GM12878 (cell line): ENCODE measurements at regions not wholly inside any gene's neighbourhood (a gene's known extent, or its start where the extent isn't known, plus 50 kb on each side); places are given as distances from the start of the nearest gene placed in this dataset.

ENCODE experiments used
- ATAC-seq: fragments of 200-7000 bp; cut with Tn5 transposase; 3 replicates; pipeline ENCODE4 v1.9.1; 2020; ENCODE audit warnings: mild to moderate bottlenecking, moderate library complexity
- BruUV-seq: library from RNA; stranded (reverse); fragments of 400-500 nt; replicated peaks from 2 replicates; lab custom pipeline; 2021; lab: Mats Ljungman, UMichigan
- CTCF ChIA-PET: fragments of 300-600 bp; sonication (Branson Sonifier 250); formaldehyde crosslinking; extraction: SDS; loops from one replicate; lab custom pipeline; 2021; ENCODE audit warnings: inconsistent platforms; lab: Yijun Ruan, JAX
- POLR2A ChIA-PET: fragments of 350-600 bp; formaldehyde crosslinking; extraction: SDS; loops from one replicate; lab custom pipeline; 2021; ENCODE audit warnings: inconsistent platforms; lab: Charles Lee
- RAD21 ChIA-PET: fragments of 300-600 bp; sonication (Branson Sonifier 250); formaldehyde crosslinking; loops from one replicate; lab custom pipeline; 2023; ENCODE audit warnings: antibody characterized with exemption; ENCODE audit not compliant: unreplicated experiment; lab: Charles Lee
- SMC1A ChIA-PET: fragments of 300-600 bp; sonication (Branson Sonifier 250); formaldehyde crosslinking; loops from one replicate; lab custom pipeline; 2023; ENCODE audit not compliant: unreplicated experiment, uncharacterized antibody; lab: Charles Lee
- DNase-seq: peaks from one replicate; pipeline ENCODE4 v3.0.0-alpha.2; 2011; ENCODE audit warnings: low read depth, low spot score
- FAIRE-seq: peaks from 3 replicates; lab custom pipeline; 2011; peaks lifted over from hg19 to GRCh38; lab: Jason Lieb, UNC
- H2AFZ ChIP-seq: 2 replicates; pipeline ENCODE4 v1.6.0; 2011; ENCODE audit warnings: low read depth, low read length, control low read depth; ENCODE audit not compliant: control insufficient read depth
- H3K27ac ChIP-seq: 2 replicates; pipeline ENCODE4 v1.5.1; 2011; ENCODE audit warnings: control low read depth; ENCODE audit not compliant: control insufficient read depth, insufficient read depth
- H3K27me3 ChIP-seq, 2 experiments: replicated peaks in 1 of 2; 2 replicates each; pipeline versions ENCODE4 v1.6.0 to v1.6.1; 2011; ENCODE audit warnings: low read length in 1 of 2; ENCODE audit not compliant: control insufficient read depth in 2 of 2, insufficient read depth in 2 of 2
- H3K36me3 ChIP-seq, 2 experiments: 2 replicates each; pipeline ENCODE4 v1.5.1; 2011; ENCODE audit warnings: low read length in 1 of 2; ENCODE audit not compliant: control insufficient read depth in 2 of 2, insufficient read depth in 2 of 2
- H3K4me1 ChIP-seq: 2 replicates; pipeline ENCODE4 v1.6.1; 2011; ENCODE audit warnings: mild to moderate bottlenecking, low read length, moderate library complexity, mixed read lengths; ENCODE audit not compliant: control insufficient read depth, insufficient read depth
- H3K4me2 ChIP-seq: 2 replicates; pipeline ENCODE4 v1.6.0; 2011; ENCODE audit warnings: control low read depth; ENCODE audit not compliant: control insufficient read depth, insufficient read depth
- H3K4me3 ChIP-seq: fragments of 200-600 bp; sonication (generic); 2 replicates; pipeline ENCODE4 v1.5.1; 2016
- H3K79me2 ChIP-seq: 2 replicates; pipeline ENCODE4 v1.6.0; 2011; ENCODE audit warnings: low read length; ENCODE audit not compliant: control insufficient read depth, insufficient read depth
- H3K9ac ChIP-seq: 2 replicates; pipeline ENCODE4 v1.8.0; 2011; ENCODE audit warnings: low read length, control low read depth, mixed read lengths; ENCODE audit not compliant: control insufficient read depth, insufficient read depth
- H3K9me3 ChIP-seq: replicated peaks from 3 replicates; pipeline ENCODE4 v1.5.1; 2011; ENCODE audit warnings: mild to moderate bottlenecking, low read length; ENCODE audit not compliant: control insufficient read depth, insufficient read depth
- H4K20me1 ChIP-seq: 2 replicates; pipeline ENCODE4 v1.6.0; 2011; ENCODE audit not compliant: control insufficient read depth, insufficient read depth
- ATF7 ChIP-seq: fragments of 450-650 bp; IDR thresholded peaks from 2 replicates; pipeline ENCODE4 v1.6.1; 2016; ENCODE audit warnings: low read depth, mild to moderate bottlenecking
- BCL3 ChIP-seq: IDR thresholded peaks from 2 replicates; pipeline ENCODE4 v1.6.1; 2011; ENCODE audit warnings: borderline replicate concordance, low read depth, mild to moderate bottlenecking, moderate library complexity, low read length; ENCODE audit not compliant: insufficient read depth, poor library complexity, severe bottlenecking
- BCLAF1 ChIP-seq: fragments of 450-650 bp; IDR thresholded peaks from 2 replicates; pipeline ENCODE4 v1.6.1; 2017; ENCODE audit warnings: antibody characterized with exemption, mild to moderate bottlenecking, moderate library complexity
- CBX5 ChIP-seq: sonication (generic); IDR thresholded peaks from 2 replicates; pipeline ENCODE4 v1.6.1; 2016; ENCODE audit warnings: low read depth, moderate library complexity, mild to moderate bottlenecking, inconsistent platforms
- E2F8 ChIP-seq: fragments of 450-650 bp; IDR thresholded peaks from 2 replicates; pipeline ENCODE4 v1.6.1; 2018; ENCODE audit warnings: mild to moderate bottlenecking, low read depth, moderate library complexity; ENCODE audit not compliant: partially characterized antibody
- EGR1 ChIP-seq, 2 experiments: IDR thresholded peaks; 1 replicate in 1 of 2; 2 replicates in 1 of 2; pipeline ENCODE4 v1.6.1; 2011 to 2012; ENCODE audit warnings: low read depth in 2 of 2, low read length in 2 of 2, borderline replicate concordance in 1 of 2, mild to moderate bottlenecking in 1 of 2, moderate library complexity in 1 of 2
- IKZF2 ChIP-seq, 2 experiments: fragments of 450-650 bp; IDR thresholded peaks; 2 replicates each; pipeline ENCODE4 v1.6.1; 2017; ENCODE audit warnings: mild to moderate bottlenecking in 2 of 2, moderate library complexity in 2 of 2
- KLF5 ChIP-seq: fragments of 450-650 bp; IDR thresholded peaks from 2 replicates; pipeline ENCODE4 v1.6.1; 2014; ENCODE audit warnings: mild to moderate bottlenecking; ENCODE audit not compliant: partially characterized antibody
- MEF2A ChIP-seq: IDR thresholded peaks from 2 replicates; pipeline ENCODE4 v1.6.1; 2011; ENCODE audit warnings: low read depth, mild to moderate bottlenecking, low read length, moderate library complexity; ENCODE audit not compliant: insufficient read depth
- MLLT1 ChIP-seq: fragments of 450-650 bp; IDR thresholded peaks from 2 replicates; pipeline ENCODE4 v1.6.1; 2016; ENCODE audit warnings: mild to moderate bottlenecking
- RAD21 ChIP-seq: IDR thresholded peaks from 2 replicates; pipeline ENCODE4 v1.6.1; 2011; ENCODE audit warnings: mild to moderate bottlenecking, low read depth, low read length, moderate library complexity; ENCODE audit not compliant: insufficient read depth
- TCF12 ChIP-seq: IDR thresholded peaks from 2 replicates; pipeline ENCODE4 v1.6.1; 2011; ENCODE audit warnings: low read depth, mild to moderate bottlenecking, low read length
- ZBTB33 ChIP-seq: fragments of 450-650 bp; IDR thresholded peaks from 2 replicates; pipeline ENCODE4 v1.6.1; 2017; ENCODE audit warnings: mild to moderate bottlenecking
- ZNF207 ChIP-seq: fragments of 450-650 bp; IDR thresholded peaks from 2 replicates; pipeline ENCODE4 v1.6.1; 2014; ENCODE audit warnings: antibody characterized with exemption, mild to moderate bottlenecking, borderline replicate concordance
- WGBS: methylation state at CpG from one replicate; pipeline ENCODE4 v1.1.6; 2016; ENCODE audit warnings: low lambda C conversion rate; ENCODE audit not compliant: insufficient replicate concordance, insufficient coverage; ENCODE audit errors: missing lambda C conversion rate; 5-methylcytosine and 5-hydroxymethylcytosine counted together
- in situ Hi-C: fragments of 300-500 bp; cut with MboI; formaldehyde crosslinking; loops from 9 replicates; pipeline ENCODE4 v1.14.3; 2018; ENCODE audit warnings: mixed read lengths
- intact Hi-C: fragments of 100-400 bp; cut with micrococcal nuclease; formaldehyde crosslinking; loops from one replicate; pipeline ENCODE4 v1.14.2; 2022; ENCODE audit not compliant: unreplicated experiment

GRCh38 chr6:159380114-159380513, 210.9 kb downstream of the FNDC1 start:
- in situ Hi-C loops (no loop called here), intact Hi-C loops (no loop called here)
- Histone ChIP-seq H2AFZ (no peak overlapping the region), H3K27me3 (no peaks in the 10 kb centered on the region; a peak in 2 of 4 replicates), H3K4me3 (no peak overlapping the region), H4K20me1 (no peaks in the 10 kb centered on the region), H3K4me2 (no peak overlapping the region), H3K79me2 (no peaks in the 10 kb centered on the region), H3K9me3 (no peaks in the 10 kb centered on the region), H3K36me3 (no peaks in the 10 kb centered on the region), H3K27ac (no peak overlapping the region), H3K9ac (no peak overlapping the region), H3K4me1 (no peaks in the 10 kb centered on the region)
- ATAC-seq = no peak
- BruUV-seq = no TSS peak
- FAIRE-seq = no peak
- RAD21 ChIA-PET = no interaction called here
- no peak for DNase-seq
- SMC1A ChIA-PET = no interaction called here
- POLR2A ChIA-PET = no interaction called here
- CTCF ChIA-PET = no interaction called here
- WGBS = 81% methylated on average over 1 of the region's 1 CpG
- TF ChIP-seq MLLT1 (no peak), ZNF207 (no peak), KLF5 (no peak), CBX5 (no peak), EGR1 (IDR thresholded peaks at IDR 0.05; ENCODE audit: borderline replicate concordance in 1 of 2, low read depth in 2 of 2, low read length in 2 of 2) (no peak), BCL3 (no peak), BCLAF1 (no peak), ZBTB33 (no peak), IKZF2 (IDR thresholded peaks at IDR 0.05) (no peak), RAD21 (no peak), MEF2A (no peak), ATF7 (no peak), TCF12 (no peak), E2F8 (no peak)
